ENCODE measurements at regions not wholly inside any gene's neighbourhood (a gene's known extent, or its start where the extent isn't known, plus 50 kb on each side); places are given as distances from the start of the nearest gene placed in this dataset.

DNA sequence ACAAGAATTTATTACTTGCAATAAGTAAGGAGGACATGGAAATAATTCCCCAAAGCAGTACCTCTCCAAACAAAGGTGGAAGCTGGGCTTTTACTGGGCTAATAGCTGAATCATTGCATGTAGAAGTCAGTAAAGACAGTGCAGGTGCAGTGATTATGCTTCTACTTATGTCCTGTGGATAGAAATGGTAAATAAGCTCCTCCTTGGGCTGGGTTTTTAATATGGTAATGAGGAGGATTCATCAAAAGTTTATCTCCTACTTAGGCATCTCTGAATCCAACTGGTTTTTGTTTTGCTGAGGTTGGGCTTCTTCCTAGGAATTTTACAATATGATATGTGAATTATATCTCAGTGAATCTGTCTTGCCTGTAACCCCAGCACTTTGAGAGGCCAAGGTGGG lies 297.4 kb upstream of the MC4R start:
- CTCF ChIA-PET, result interaction anchor here (0.9 kb wide), 1 partner anchor 16 kb away, joined by 3 read pairs; no protein-coding TSS in a partner anchor
- DNase-seq (ENCODE audit: extremely low spot score), result no peak
- TF ChIP-seq, protein P1, sequence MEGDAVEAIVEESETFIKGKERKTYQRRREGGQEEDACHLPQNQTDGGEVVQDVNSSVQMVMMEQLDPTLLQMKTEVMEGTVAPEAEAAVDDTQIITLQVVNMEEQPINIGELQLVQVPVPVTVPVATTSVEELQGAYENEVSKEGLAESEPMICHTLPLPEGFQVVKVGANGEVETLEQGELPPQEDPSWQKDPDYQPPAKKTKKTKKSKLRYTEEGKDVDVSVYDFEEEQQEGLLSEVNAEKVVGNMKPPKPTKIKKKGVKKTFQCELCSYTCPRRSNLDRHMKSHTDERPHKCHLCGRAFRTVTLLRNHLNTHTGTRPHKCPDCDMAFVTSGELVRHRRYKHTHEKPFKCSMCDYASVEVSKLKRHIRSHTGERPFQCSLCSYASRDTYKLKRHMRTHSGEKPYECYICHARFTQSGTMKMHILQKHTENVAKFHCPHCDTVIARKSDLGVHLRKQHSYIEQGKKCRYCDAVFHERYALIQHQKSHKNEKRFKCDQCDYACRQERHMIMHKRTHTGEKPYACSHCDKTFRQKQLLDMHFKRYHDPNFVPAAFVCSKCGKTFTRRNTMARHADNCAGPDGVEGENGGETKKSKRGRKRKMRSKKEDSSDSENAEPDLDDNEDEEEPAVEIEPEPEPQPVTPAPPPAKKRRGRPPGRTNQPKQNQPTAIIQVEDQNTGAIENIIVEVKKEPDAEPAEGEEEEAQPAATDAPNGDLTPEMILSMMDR (IDR thresholded peaks at IDR 0.05; ENCODE audit: control extremely low read depth, extremely low read depth, low read depth, missing control alignments), result no peak
- POLR2A ChIA-PET, result no interaction called here

DNA sequence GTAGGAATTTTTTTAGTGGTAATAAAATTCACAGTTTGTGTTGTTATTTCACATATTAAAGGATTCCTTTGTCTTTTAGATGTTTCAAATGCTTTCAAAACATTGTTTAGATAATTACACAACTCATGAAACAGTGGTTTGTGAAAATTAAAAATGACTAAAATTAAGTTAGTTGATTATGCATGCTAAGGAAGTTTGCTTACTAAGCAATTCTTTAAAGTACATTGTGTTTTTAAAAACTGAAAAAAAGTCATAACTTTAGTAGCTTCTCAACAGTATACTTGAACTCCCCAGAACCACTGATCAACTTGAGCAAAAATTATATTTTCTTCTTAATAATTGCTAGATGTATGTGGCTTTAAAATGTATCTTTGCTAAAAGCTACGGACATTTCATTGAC lies 298.4 kb upstream of the MC4R start:
- POLR2A ChIA-PET, result no interaction called here
- CTCF ChIA-PET, result no interaction called here

DNA sequence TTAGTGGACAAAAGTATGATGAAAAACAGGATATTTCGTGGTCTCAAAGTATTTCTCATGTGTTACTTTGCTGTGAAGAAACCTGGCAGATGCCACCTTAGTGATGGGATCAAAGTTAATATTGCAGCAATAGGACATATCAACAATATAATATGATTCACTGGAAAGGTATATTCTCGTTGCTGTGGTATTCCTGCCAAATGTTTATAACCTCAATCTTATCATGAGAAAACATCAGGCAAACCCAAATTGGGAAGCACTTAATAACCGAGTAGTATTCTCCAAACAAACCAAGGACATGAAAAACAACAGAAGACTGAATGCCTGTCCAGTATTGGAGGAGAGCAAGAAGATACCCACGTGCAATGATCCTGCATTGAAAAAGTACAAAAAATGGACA lies 302.6 kb upstream of the MC4R start:
- TF ChIP-seq, protein P1 (IDR thresholded peaks at IDR 0.05; ENCODE audit: control extremely low read depth, extremely low read depth, low read depth, missing control alignments), result no peak
- ChIA-PET POLR2A (no interaction called here), CTCF (no interaction called here)
- no peak for DNase-seq (ENCODE audit: extremely low spot score)

More for the DNA sequence above, 298.4 kb upstream of the MC4R start:
- no peak for DNase-seq (ENCODE audit: extremely low spot score)
- TF ChIP-seq, protein P1 (IDR thresholded peaks at IDR 0.05; ENCODE audit: control extremely low read depth, extremely low read depth, low read depth, missing control alignments), result no peak

DNA sequence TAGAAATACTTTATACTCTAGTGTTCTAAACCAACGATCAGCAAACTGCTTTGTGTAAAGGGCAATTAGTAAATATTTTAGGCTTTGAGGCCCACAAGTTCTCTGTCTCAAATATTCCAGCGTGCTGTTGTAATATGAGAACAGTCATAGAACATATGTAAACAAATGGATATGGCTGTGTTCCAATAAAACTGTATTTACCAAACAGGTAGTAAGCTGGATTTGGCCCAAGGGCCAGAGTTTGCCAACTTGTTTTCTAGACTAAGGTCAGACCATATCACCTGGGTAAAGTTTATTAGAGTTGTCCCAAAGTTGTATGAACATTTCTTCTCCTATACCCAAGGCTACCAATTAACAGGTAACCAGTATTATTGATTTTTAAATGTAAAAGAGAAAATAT lies 303.2 kb upstream of the MC4R start:
- ChIA-PET CTCF (no interaction called here), POLR2A (no interaction called here)
- TF ChIP-seq, protein P1 (IDR thresholded peaks at IDR 0.05; ENCODE audit: control extremely low read depth, extremely low read depth, low read depth, missing control alignments), result no peak
- DNase-seq (ENCODE audit: extremely low spot score), result no peak

DNA sequence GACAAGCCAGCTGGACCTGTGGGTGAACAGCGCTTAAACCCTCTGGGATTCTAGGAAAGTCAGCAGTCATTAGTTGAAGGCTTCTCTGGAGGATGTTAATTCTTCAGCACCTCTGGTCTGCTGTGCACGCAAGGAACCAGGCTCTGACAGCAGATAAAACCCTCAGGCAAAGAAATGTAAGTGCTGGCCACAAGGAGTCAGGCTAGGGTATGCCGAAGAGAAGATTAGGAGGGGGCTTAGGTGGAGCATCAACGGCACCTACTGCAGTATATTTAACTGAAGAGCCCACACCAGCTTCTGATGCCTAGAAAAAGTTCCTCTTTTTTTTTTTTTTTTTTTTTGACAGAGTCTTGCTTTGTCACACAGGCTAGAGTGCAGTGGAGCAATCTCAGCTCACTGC lies 304.2 kb upstream of the MC4R start:
- DNase-seq (ENCODE audit: extremely low spot score), result no peak
- CTCF ChIA-PET, result no interaction called here
- TF ChIP-seq, protein P1 (IDR thresholded peaks at IDR 0.05; ENCODE audit: control extremely low read depth, extremely low read depth, low read depth, missing control alignments), result no peak
- POLR2A ChIA-PET, result no interaction called here

DNA sequence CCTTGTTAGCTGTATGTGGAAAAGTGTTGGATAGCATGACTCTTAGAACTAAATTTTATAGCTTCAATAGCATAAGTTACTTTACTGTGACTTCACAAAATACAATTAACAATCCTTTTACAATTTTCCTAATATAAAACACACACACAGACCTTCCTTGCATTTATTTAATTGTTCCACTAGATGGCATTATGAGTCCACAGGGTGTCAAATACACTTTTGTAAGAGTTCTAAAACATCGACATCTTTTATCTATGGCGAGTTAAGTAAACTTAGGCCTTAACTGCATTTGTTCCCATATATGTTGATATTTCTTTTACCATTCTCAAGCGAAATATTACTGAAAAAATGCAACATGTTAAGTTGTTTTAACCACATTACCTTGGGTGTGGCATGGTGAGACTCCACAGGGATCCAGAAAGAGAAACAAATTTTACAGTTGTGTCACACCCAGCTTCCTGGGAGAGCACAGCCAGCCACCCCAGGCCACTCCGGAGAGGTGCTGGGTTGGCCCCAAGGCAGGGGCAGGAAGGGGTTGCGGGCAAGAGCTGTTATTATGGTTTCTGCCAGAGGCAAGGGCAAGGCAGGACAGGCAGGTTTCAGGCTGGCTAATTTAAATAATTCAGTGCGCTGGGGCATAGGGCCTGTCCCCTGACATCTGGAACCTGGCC lies 312.4 kb upstream of the MC4R start:
- TF ChIP-seq, protein P1 (IDR thresholded peaks at IDR 0.05; ENCODE audit: control extremely low read depth, extremely low read depth, low read depth, missing control alignments), result peak; percentile 42
- POLR2A ChIA-PET, result no interaction called here
- peak; percentile 13 for DNase-seq (ENCODE audit: extremely low spot score)
- CTCF ChIA-PET, result interaction anchor here (0.9 to 1.8 kb wide), 4 partner anchors 10 to 818 kb away, joined by 3 to 6 read pairs (median 3); no protein-coding TSS in a partner anchor

All from GM10248 (cell line).